Vagina (tissue), 2 donors: ENCODE measurements at regions not wholly inside any gene's neighbourhood (a gene's known extent, or its start where the extent isn't known, plus 50 kb on each side); places are given as distances from the start of the nearest gene placed in this dataset.
"Not testable (repeated sequence)": the region's sequence is repeated elsewhere in the genome, so short reads cannot be mapped to it uniquely, and the experiment has no call there.

Experiments
- DNase-seq, 2 donors: peaks; one replicate each; pipeline ENCODE4 v3.0.0-alpha.2; 2017; ENCODE audit errors: extremely low spot score in 2 of 2
- H3K27ac ChIP-seq: fragments of 200-600 bp; sonication (generic); one replicate; pipeline ENCODE4 v1.5.1; 2019
- H3K27me3 ChIP-seq: fragments of 200-600 bp; sonication (generic); one replicate; pipeline ENCODE4 v1.5.1; 2019
- H3K36me3 ChIP-seq, 2 donors: fragments of 200-600 bp; sonication (generic); one replicate each; pipeline ENCODE4 v1.5.1; 2017 to 2019
- H3K4me1 ChIP-seq: fragments of 200-600 bp; sonication (generic); one replicate; pipeline ENCODE4 v1.5.1; 2019
- H3K4me3 ChIP-seq, 2 donors: fragments of 200-600 bp; sonication (generic); 1 replicate in 1 of 2; 2 replicates in 1 of 2; pipeline ENCODE4 v1.5.1; 2016 to 2019
- H3K9me3 ChIP-seq: fragments of 200-600 bp; sonication (generic); one replicate; pipeline ENCODE4 v1.5.1; 2019
- POLR2A ChIP-seq, 2 donors: fragments of 450-650 bp; IDR thresholded peaks; one replicate each; pipeline ENCODE4 v1.6.1; 2017; ENCODE audit warnings: antibody characterized with exemption in 2 of 2, mild to moderate bottlenecking in 2 of 2, moderate library complexity in 2 of 2
- POLR2AphosphoS5 ChIP-seq, 2 donors: sonication (generic); formaldehyde crosslinking; IDR thresholded peaks; one replicate each; pipeline ENCODE4 v1.9.0; 2017; ENCODE audit warnings: antibody characterized with exemption in 2 of 2, mild to moderate bottlenecking in 2 of 2, low read depth in 1 of 2; ENCODE audit not compliant: insufficient read depth in 1 of 2
- intact Hi-C: fragments of 100-400 bp; cut with DNase I; formaldehyde crosslinking; loops from one replicate; pipeline ENCODE4 v1.15.1; 2023
- TF ChIP-seq, protein P1 (sequence below), 3 experiments: fragments of 450-650 bp in 2 of 3; fragments of 200-600 bp in 1 of 3; sonication (generic) in 1 of 3; IDR thresholded peaks; one replicate each; pipeline ENCODE4 v1.5.1; 2017 to 2019; ENCODE audit warnings: antibody characterized with exemption in 3 of 3, mild to moderate bottlenecking in 2 of 3, moderate library complexity in 2 of 3

DNA sequence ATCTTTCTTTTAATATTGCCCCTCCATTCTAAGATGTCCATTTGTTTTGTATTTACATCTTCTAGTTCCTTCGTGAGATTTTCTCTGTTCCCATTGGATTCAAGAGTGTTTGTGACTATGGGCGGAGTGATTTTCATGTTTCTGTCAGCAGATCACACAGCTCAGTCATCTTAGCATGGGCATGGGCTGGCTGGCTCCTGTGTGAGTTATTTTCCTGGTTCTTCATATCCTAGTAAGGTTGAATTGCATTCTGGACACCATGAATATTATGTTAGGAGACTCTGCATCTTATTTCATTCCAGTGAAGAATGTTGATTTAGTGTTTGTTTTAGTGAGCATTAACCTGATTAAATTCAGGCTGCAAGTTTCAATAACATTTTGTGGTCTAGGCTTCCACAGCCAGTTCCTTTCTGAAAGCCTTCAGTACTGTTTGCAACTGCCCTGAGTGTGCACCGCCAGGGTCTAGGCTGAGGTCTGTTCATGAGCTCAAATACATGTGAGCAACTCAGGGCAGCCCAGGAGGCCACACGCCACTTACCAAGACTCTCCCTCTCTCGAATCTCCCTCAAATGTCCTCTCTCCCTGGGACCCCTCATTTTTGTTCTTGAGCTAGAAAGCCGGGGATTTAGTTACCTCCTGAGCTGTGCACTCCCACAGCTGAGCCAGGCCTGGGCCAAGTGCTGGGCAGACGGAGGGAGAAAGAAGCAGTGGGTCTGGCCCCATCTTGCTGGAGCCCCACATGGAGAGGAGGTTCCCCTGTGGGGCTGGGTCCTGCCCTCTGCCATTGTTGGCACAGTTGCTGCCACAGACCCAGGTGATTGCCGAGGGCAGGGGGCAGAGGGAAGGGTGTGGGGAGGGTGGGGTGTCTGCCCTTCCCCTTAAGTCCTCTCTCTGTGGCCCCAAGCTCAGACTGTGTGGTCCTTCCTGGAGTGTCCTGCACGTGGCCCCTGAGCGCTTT, 145.9 kb downstream of the RTP5 start:
- Histone ChIP-seq H3K36me3 (no peaks in the 10 kb centered on the region), H3K27ac (no peak overlapping the region), H3K27me3 (no peaks in the 10 kb centered on the region), H3K4me3 (no peak overlapping the region), H3K9me3 (no peaks in the 10 kb centered on the region), H3K4me1 (no peaks in the 10 kb centered on the region)
- intact Hi-C loops = no loop called here
- TF ChIP-seq, protein P1, sequence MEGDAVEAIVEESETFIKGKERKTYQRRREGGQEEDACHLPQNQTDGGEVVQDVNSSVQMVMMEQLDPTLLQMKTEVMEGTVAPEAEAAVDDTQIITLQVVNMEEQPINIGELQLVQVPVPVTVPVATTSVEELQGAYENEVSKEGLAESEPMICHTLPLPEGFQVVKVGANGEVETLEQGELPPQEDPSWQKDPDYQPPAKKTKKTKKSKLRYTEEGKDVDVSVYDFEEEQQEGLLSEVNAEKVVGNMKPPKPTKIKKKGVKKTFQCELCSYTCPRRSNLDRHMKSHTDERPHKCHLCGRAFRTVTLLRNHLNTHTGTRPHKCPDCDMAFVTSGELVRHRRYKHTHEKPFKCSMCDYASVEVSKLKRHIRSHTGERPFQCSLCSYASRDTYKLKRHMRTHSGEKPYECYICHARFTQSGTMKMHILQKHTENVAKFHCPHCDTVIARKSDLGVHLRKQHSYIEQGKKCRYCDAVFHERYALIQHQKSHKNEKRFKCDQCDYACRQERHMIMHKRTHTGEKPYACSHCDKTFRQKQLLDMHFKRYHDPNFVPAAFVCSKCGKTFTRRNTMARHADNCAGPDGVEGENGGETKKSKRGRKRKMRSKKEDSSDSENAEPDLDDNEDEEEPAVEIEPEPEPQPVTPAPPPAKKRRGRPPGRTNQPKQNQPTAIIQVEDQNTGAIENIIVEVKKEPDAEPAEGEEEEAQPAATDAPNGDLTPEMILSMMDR (IDR thresholded peaks at IDR 0.05) = no peak
- no peak for TF ChIP-seq POLR2A (IDR thresholded peaks at IDR 0.05)
- TF ChIP-seq POLR2AphosphoS5 (IDR thresholded peaks at IDR 0.05; ENCODE audit: insufficient read depth in 1 of 2, low read depth in 1 of 2) = no peak
- DNase-seq = no peak

DNA sequence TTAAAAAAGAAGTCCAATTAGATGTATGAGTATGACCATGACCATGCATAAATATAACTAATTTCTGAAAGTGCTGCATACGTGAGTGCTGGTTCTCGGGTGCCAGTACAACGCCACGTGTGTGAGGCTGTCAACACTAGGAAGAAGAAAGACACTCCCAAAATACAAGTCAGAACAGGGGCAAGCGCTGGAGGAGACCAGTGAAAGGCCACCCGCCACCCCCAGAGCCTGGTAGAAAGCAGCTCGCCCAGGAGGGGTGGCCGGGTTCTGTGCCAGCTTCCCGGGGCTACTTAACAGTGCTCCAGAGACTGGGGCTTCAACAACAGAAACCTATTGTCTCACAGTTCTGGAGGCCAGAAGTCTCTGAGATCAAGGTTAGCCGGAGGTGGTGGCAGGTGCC, 147.6 kb downstream of the RTP5 start:
- Histone ChIP-seq H3K27me3 (no peaks in the 10 kb centered on the region), H3K27ac (no peak overlapping the region), H3K4me1 (no peaks in the 10 kb centered on the region), H3K4me3 (no peak overlapping the region), H3K9me3 (no peaks in the 10 kb centered on the region), H3K36me3 (no peaks in the 10 kb centered on the region)
- DNase-seq = no peak
- TF ChIP-seq POLR2A (IDR thresholded peaks at IDR 0.05) (no peak), POLR2AphosphoS5 (IDR thresholded peaks at IDR 0.05; ENCODE audit: insufficient read depth in 1 of 2, low read depth in 1 of 2) (no peak)
- TF ChIP-seq, protein P1 (IDR thresholded peaks at IDR 0.05) = no peak
- intact Hi-C loops = no loop called here

GRCh38 chr2:242018416-242018815, 148.9 kb downstream of the RTP5 start:
- H3K4me3 ChIP-seq, H3K27ac ChIP-seq, H3K27me3 ChIP-seq, H3K36me3 ChIP-seq, intact Hi-C loops, DNase-seq, H3K9me3 ChIP-seq, H3K4me1 ChIP-seq: not testable (repeated sequence)

- no peak overlapping the region for H3K27ac ChIP-seq
- H3K4me3 ChIP-seq = no peak overlapping the region
- DNase-seq = no peak
- no peaks in the 10 kb centered on the region for H3K4me1 ChIP-seq
- H3K9me3 ChIP-seq = no peaks in the 10 kb centered on the region
- H3K27me3 ChIP-seq = no peaks in the 10 kb centered on the region
- TF ChIP-seq POLR2AphosphoS5 (IDR thresholded peaks at IDR 0.05; ENCODE audit: insufficient read depth in 1 of 2, low read depth in 1 of 2) (no peak), POLR2A (IDR thresholded peaks at IDR 0.05) (no peak)
- TF ChIP-seq, protein P1 (IDR thresholded peaks at IDR 0.05) = no peak
- H3K36me3 ChIP-seq = no peaks in the 10 kb centered on the region
- intact Hi-C loops = no loop called here
These were observed 149.8 kb downstream of the RTP5 start for GRCh38 chr2:242019344-242019743.

- H3K36me3 ChIP-seq = no peaks in the 10 kb centered on the region
- TF ChIP-seq POLR2AphosphoS5 (IDR thresholded peaks at IDR 0.05; ENCODE audit: insufficient read depth in 1 of 2, low read depth in 1 of 2) (no peak), POLR2A (IDR thresholded peaks at IDR 0.05) (no peak)
- TF ChIP-seq, protein P1 (IDR thresholded peaks at IDR 0.05) = no peak
- H3K4me1 ChIP-seq = no peaks in the 10 kb centered on the region
- intact Hi-C loops = no loop called here
- no peaks in the 10 kb centered on the region for H3K27me3 ChIP-seq
- no peak overlapping the region for H3K27ac ChIP-seq
- no peaks in the 10 kb centered on the region for H3K9me3 ChIP-seq
- no peak overlapping the region for H3K4me3 ChIP-seq
- no peak for DNase-seq
These were observed 150.9 kb downstream of the RTP5 start for GRCh38 chr2:242020196-242021004.
